ENCODE measurements at regions not wholly inside any gene's neighbourhood (a gene's known extent, or its start where the extent isn't known, plus 50 kb on each side); places are given as distances from the start of the nearest gene placed in this dataset.
"Not testable (repeated sequence)": the region's sequence is repeated elsewhere in the genome, so short reads cannot be mapped to it uniquely, and the experiment has no call there.

DNA sequence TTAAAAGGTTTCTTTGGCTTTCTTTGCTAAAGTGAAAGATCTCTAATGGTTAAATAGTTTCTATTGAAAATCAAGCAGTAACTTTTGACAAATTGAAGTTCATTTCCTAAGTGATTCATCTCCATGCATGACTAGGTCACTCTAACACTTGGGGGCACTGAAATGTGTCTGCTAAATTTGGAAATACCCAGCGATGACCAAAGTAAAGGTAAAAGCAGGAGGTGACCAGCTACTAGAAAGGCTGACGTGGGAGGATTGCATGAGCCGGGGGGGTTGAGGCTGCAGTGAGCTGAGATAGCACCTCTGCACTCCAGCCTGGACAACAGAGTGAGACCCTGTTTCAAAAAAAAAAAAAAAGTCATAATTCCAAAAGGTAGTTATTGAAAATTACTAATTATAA is 111.8 kb upstream of the GPR141 start:
- no peaks in the 10 kb centered on the region for H3K36me3 ChIP-seq (ENCODE audit: control insufficient read depth, insufficient read depth, low read length)
- H3K4me3 ChIP-seq (replicated peaks; ENCODE audit: low read depth, low read length) = no peak overlapping the region
- no peaks in the 10 kb centered on the region for H3K27me3 ChIP-seq (replicated peaks; ENCODE audit: control insufficient read depth, insufficient read depth, low read length)
- TF ChIP-seq, protein P1, sequence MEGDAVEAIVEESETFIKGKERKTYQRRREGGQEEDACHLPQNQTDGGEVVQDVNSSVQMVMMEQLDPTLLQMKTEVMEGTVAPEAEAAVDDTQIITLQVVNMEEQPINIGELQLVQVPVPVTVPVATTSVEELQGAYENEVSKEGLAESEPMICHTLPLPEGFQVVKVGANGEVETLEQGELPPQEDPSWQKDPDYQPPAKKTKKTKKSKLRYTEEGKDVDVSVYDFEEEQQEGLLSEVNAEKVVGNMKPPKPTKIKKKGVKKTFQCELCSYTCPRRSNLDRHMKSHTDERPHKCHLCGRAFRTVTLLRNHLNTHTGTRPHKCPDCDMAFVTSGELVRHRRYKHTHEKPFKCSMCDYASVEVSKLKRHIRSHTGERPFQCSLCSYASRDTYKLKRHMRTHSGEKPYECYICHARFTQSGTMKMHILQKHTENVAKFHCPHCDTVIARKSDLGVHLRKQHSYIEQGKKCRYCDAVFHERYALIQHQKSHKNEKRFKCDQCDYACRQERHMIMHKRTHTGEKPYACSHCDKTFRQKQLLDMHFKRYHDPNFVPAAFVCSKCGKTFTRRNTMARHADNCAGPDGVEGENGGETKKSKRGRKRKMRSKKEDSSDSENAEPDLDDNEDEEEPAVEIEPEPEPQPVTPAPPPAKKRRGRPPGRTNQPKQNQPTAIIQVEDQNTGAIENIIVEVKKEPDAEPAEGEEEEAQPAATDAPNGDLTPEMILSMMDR (IDR thresholded peaks at IDR 0.05; ENCODE audit: insufficient read depth, low read length, poor library complexity, severe bottlenecking) = no peak
- DNase-seq (ENCODE audit: extremely low read depth, insufficient read length) = no peak

DNA sequence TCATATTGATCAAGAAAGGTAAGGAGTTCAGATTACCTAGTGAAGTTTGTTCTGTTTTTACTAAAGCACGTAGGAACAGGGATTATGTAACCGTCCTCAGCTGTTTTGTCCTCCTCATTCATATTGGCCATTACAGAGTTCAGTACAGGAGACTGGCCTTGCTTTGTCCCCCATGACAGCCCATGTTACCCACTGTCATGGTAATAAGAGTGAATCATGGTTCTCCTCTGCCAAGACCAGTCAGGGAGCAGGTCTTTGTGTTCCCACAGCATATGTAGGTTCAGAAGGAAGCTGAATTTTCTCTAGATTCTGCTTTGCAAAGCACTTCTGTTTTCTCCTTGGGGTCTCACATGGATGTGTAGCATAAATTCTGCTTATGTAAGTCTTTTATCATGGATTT is 106.2 kb upstream of the GPR141 start:
- TF ChIP-seq, protein P1 (IDR thresholded peaks at IDR 0.05; ENCODE audit: insufficient read depth, low read length, poor library complexity, severe bottlenecking) = no peak
- Histone ChIP-seq H3K36me3 (ENCODE audit: control insufficient read depth, insufficient read depth, low read length) (no peaks in the 10 kb centered on the region), H3K27me3 (replicated peaks; ENCODE audit: control insufficient read depth, insufficient read depth, low read length) (no peaks in the 10 kb centered on the region), H3K4me3 (replicated peaks; ENCODE audit: low read depth, low read length) (no peak overlapping the region)
- no peak for DNase-seq (ENCODE audit: extremely low read depth, insufficient read length)

DNA sequence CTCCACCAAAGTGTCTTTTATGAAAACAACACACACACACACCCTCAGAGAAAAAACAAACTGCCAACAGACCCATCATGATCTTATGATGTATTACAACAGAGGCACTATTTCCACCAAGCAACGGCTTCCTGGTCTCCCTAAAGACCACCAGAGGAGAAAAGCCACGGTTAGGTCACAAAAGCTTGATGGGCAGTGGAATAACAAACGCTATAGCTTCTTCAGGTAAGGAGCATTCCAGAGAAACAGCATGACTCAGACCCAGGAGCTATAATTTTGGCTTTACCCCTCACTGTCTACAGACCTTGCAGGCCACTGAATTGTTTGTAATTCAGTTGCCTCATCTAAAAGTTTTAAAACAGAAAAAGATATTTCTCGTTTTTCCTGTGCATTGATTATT is 105.7 kb upstream of the GPR141 start:
- Histone ChIP-seq H3K36me3 (ENCODE audit: control insufficient read depth, insufficient read depth, low read length) (no peaks in the 10 kb centered on the region), H3K27me3 (replicated peaks; ENCODE audit: control insufficient read depth, insufficient read depth, low read length) (no peaks in the 10 kb centered on the region), H3K4me3 (replicated peaks; ENCODE audit: low read depth, low read length) (no peak overlapping the region)
- no peak for DNase-seq (ENCODE audit: extremely low read depth, insufficient read length)
- TF ChIP-seq, protein P1 (IDR thresholded peaks at IDR 0.05; ENCODE audit: insufficient read depth, low read length, poor library complexity, severe bottlenecking) = no peak

DNA sequence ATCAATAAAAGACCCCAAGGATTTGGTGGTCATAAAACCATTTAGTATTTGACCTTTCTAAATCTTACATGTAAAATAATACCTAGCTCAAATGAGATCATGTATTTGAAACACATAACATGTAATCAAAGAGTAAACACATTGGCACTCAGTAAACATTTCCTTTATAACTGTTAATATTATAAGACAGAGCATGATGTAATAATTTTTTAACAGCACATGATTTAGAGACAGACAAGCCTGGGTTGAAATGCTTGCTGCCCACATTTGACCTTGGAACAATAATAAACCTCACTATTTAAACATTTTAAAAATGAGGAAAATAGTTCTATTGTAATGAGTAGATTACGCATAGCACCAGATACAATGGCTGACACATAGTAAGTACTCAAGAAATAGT is 105.2 kb upstream of the GPR141 start:
- TF ChIP-seq, protein P1 (IDR thresholded peaks at IDR 0.05; ENCODE audit: insufficient read depth, low read length, poor library complexity, severe bottlenecking) = no peak
- H3K4me3 ChIP-seq (replicated peaks; ENCODE audit: low read depth, low read length) = no peak overlapping the region
- no peaks in the 10 kb centered on the region for H3K27me3 ChIP-seq (replicated peaks; ENCODE audit: control insufficient read depth, insufficient read depth, low read length)
- no peak for DNase-seq (ENCODE audit: extremely low read depth, insufficient read length)
- no peaks in the 10 kb centered on the region for H3K36me3 ChIP-seq (ENCODE audit: control insufficient read depth, insufficient read depth, low read length)

DNA sequence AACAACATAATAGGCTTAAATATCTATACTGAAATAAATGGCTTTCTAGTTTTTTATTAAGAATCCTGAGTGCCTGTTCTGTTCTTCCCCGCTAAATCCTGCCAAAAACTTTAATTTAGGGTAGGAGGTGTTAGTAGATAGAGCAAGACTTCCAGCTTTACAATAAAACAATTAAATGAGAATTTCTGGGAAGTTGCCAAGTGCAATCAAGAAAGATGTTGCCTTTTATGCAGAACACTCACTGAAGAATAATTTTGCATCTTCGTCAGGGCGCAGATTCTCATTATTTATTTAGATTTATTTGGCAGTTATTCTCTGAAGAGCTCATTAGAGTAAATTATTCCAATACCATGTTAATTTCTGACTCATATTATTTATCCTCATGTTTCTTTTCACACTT is 103.2 kb upstream of the GPR141 start:
- DNase-seq (ENCODE audit: extremely low read depth, insufficient read length) = no peak
- no peaks in the 10 kb centered on the region for H3K36me3 ChIP-seq (ENCODE audit: control insufficient read depth, insufficient read depth, low read length)
- no peaks in the 10 kb centered on the region for H3K27me3 ChIP-seq (replicated peaks; ENCODE audit: control insufficient read depth, insufficient read depth, low read length)
- TF ChIP-seq, protein P1 (IDR thresholded peaks at IDR 0.05; ENCODE audit: insufficient read depth, low read length, poor library complexity, severe bottlenecking) = no peak
- H3K4me3 ChIP-seq (replicated peaks; ENCODE audit: low read depth, low read length) = no peak overlapping the region

DNA sequence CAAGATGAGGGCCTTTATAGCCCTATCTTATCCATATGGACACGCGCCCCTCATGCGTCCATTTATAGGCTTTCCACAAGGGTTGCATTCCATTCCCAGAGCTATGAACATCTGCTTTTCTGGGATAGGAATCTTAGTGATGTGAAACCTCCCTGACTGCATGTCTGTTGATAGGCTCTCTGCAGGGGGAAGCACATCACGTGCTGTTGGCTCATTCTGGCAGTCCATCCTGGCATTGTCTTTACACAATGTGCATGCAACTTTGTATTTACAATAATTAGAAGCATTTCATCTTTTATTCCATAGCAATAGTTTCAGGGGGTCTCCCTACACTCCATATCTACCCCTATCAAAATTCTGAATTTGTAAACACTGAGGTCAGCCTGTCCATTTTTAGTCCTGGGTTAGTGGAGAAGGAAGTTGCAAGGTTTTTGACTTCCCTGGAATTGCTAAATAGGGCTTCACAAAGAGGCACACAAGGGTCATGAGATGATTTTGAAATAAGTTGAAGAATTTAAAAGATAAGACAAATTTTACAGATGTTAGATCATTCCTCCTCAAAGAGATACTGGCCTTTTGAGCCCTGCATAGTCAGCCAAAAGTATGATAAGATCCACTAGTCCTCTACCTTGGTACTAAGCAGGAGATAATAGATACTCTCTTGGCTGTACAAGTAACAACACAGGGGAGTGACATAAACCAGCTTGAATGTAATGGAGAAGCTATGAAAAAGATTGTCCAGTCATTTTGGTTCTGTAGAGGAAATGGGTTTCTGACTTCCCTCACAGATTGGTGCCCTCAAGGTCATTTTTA is 98.7 kb upstream of the GPR141 start:
- not testable (repeated sequence) for H3K27me3 ChIP-seq (replicated peaks; ENCODE audit: control insufficient read depth, insufficient read depth, low read length); H3K4me3 ChIP-seq (replicated peaks; ENCODE audit: low read depth, low read length); H3K36me3 ChIP-seq (ENCODE audit: control insufficient read depth, insufficient read depth, low read length); DNase-seq (ENCODE audit: extremely low read depth, insufficient read length)
